H1 (cell line): ENCODE measurements at regions not wholly inside any gene's neighbourhood (a gene's known extent, or its start where the extent isn't known, plus 50 kb on each side); places are given as distances from the start of the nearest gene placed in this dataset.

Experiments
- CTCF ChIA-PET: fragments of 300-600 bp; sonication (Branson Sonifier 250); formaldehyde crosslinking; loops from one replicate; lab custom pipeline; 2021; ENCODE audit not compliant: partially characterized antibody; lab: Charles Lee
- POLR2A ChIA-PET: fragments of 300-600 bp; sonication (Branson Sonifier 250); formaldehyde crosslinking; loops from one replicate; lab custom pipeline; 2021; ENCODE audit warnings: inconsistent platforms; ENCODE audit not compliant: partially characterized antibody; lab: Charles Lee
- DNase-seq, 2 experiments: peaks; one replicate each; pipeline versions ENCODE4 v3.0.0 to v3.0.0-alpha.2; 2010 to 2022; ENCODE audit warnings: low spot score in 2 of 2, low read depth in 1 of 2, mixed read lengths in 1 of 2
- FAIRE-seq: peaks from 2 replicates; lab custom pipeline; 2011; peaks lifted over from hg19 to GRCh38; lab: Jason Lieb, UNC
- H2AFZ ChIP-seq: 2 replicates; pipeline ENCODE4 v1.8.1; 2012; ENCODE audit warnings: low read length, inconsistent platforms
- H2AK5ac ChIP-seq: 2 replicates; pipeline ENCODE4 v1.6.1; 2013; ENCODE audit warnings: low read depth, low read length
- H2BK120ac ChIP-seq: replicated peaks from 2 replicates; pipeline ENCODE3; 2013; ENCODE audit warnings: low read depth, low read length, inconsistent platforms
- H2BK12ac ChIP-seq: 2 replicates; pipeline ENCODE4 v1.6.1; 2013; ENCODE audit warnings: low read depth, low read length
- H2BK15ac ChIP-seq: 2 replicates; pipeline ENCODE4 v1.6.1; 2013; ENCODE audit warnings: low read length
- H2BK20ac ChIP-seq: 2 replicates; pipeline ENCODE4 v1.6.1; 2013; ENCODE audit warnings: low read length
- H2BK5ac ChIP-seq: 2 replicates; pipeline ENCODE4 v1.6.1; 2013; ENCODE audit warnings: low read depth, low read length
- H3K14ac ChIP-seq: 2 replicates; pipeline ENCODE4 v1.6.1; 2013; ENCODE audit warnings: inconsistent platforms; ENCODE audit not compliant: insufficient read length
- H3K18ac ChIP-seq: 2 replicates; pipeline ENCODE4 v1.6.1; 2013; ENCODE audit warnings: low read length; ENCODE audit errors: extremely low read depth
- H3K23ac ChIP-seq: 2 replicates; pipeline ENCODE4 v1.6.1; 2013; ENCODE audit warnings: inconsistent platforms; ENCODE audit not compliant: insufficient read length
- H3K23me2 ChIP-seq: 2 replicates; pipeline ENCODE4 v1.6.1; 2013; ENCODE audit warnings: low read depth, low read length
- H3K27ac ChIP-seq: 2 replicates; pipeline ENCODE4 v1.6.1; 2011; ENCODE audit warnings: low read depth, low read length, inconsistent platforms
- H3K27me3 ChIP-seq, 4 experiments: replicated peaks in 1 of 4; 1 replicate in 1 of 4; 2 replicates in 3 of 4; pipeline versions ENCODE4 v1.6.1 to v1.8.1; 2011 to 2013; ENCODE audit warnings: low read length in 3 of 4, mild to moderate bottlenecking in 3 of 4, inconsistent platforms in 2 of 4, mixed read lengths in 2 of 4, moderate library complexity in 1 of 4; ENCODE audit not compliant: control insufficient read depth in 3 of 4, insufficient read depth in 3 of 4; ENCODE audit errors: extremely low read depth in 1 of 4
- H3K36me3 ChIP-seq, 4 experiments: 2 replicates each; pipeline versions ENCODE4 v1.6.1 to v1.8.1; 2011 to 2013; ENCODE audit warnings: mild to moderate bottlenecking in 4 of 4, low read length in 3 of 4, moderate library complexity in 2 of 4, control low read depth in 1 of 4, inconsistent platforms in 1 of 4; ENCODE audit not compliant: insufficient read depth in 4 of 4, control insufficient read depth in 2 of 4
- H3K4ac ChIP-seq: replicated peaks from 2 replicates; pipeline ENCODE3; 2013; ENCODE audit warnings: low read length, low read depth, mixed read lengths, inconsistent platforms; ENCODE audit not compliant: insufficient read length
- H3K4me1 ChIP-seq, 4 experiments: replicated peaks in 1 of 4; 1 replicate in 1 of 4; 2 replicates in 3 of 4; pipeline versions ENCODE4 v1.6.1 to v1.8.1; 2011 to 2013; ENCODE audit warnings: low read length in 3 of 4, inconsistent platforms in 2 of 4, mixed read lengths in 1 of 4; ENCODE audit not compliant: insufficient read depth in 4 of 4, control insufficient read depth in 3 of 4
- H3K4me2 ChIP-seq, 2 experiments: 2 replicates each; pipeline versions ENCODE4 v1.6.1 to v1.8.1; 2011 to 2013; ENCODE audit warnings: low read depth in 2 of 2, low read length in 2 of 2, control low read depth in 1 of 2, inconsistent platforms in 1 of 2, mild to moderate bottlenecking in 1 of 2; ENCODE audit not compliant: insufficient read depth in 1 of 2
- H3K4me3 ChIP-seq, 4 experiments: fragments of 200-600, 300-600 bp in 1 of 4; sonication (generic), shearing (Covaris generic), sonication (Bioruptor Twin) in 1 of 4; 2 replicates each; pipeline versions ENCODE4 v1.5.1 to v1.8.1; 2011 to 2016; ENCODE audit warnings: low read length in 4 of 4, low read depth in 3 of 4, control low read depth in 2 of 4, inconsistent platforms in 2 of 4, mild to moderate bottlenecking in 2 of 4, mixed read lengths in 1 of 4, moderate library complexity in 1 of 4; ENCODE audit not compliant: insufficient read depth in 2 of 4; ENCODE audit errors: extremely low read depth in 1 of 4
- H3K56ac ChIP-seq: replicated peaks from 2 replicates; pipeline ENCODE3; 2013; ENCODE audit warnings: low read depth, mild to moderate bottlenecking, mixed read lengths, low read length, inconsistent platforms; ENCODE audit not compliant: insufficient read length
- H3K79me1 ChIP-seq: 2 replicates; pipeline ENCODE4 v1.6.1; 2013; ENCODE audit warnings: low read depth, low read length, control low read depth
- H3K79me2 ChIP-seq, 2 experiments: 2 replicates each; pipeline versions ENCODE4 v1.6.1 to v1.8.1; 2012 to 2013; ENCODE audit warnings: low read length in 2 of 2, mild to moderate bottlenecking in 2 of 2, inconsistent platforms in 1 of 2; ENCODE audit not compliant: insufficient read depth in 2 of 2, control insufficient read depth in 1 of 2
- H3K9ac ChIP-seq, 4 experiments: replicated peaks in 1 of 4; 1 replicate in 1 of 4; 2 replicates in 3 of 4; pipeline versions ENCODE4 v1.6.1 to v1.8.1; 2011 to 2013; ENCODE audit warnings: low read depth in 3 of 4, low read length in 3 of 4, control low read depth in 2 of 4, mild to moderate bottlenecking in 2 of 4, moderate library complexity in 2 of 4, inconsistent platforms in 1 of 4; ENCODE audit errors: extremely low read depth in 1 of 4
- H3K9me3 ChIP-seq, 2 experiments: 2 replicates each; pipeline versions ENCODE4 v1.6.1 to v1.8.1; 2012 to 2013; ENCODE audit warnings: mild to moderate bottlenecking in 2 of 2, moderate library complexity in 2 of 2, control low read depth in 1 of 2, inconsistent platforms in 1 of 2, low read depth in 1 of 2, low read length in 1 of 2, mixed read lengths in 1 of 2; ENCODE audit not compliant: insufficient read depth in 2 of 2
- H4K20me1 ChIP-seq, 2 experiments: replicated peaks in 1 of 2; 2 replicates each; pipeline versions ENCODE3 to v1.8.1; 2011 to 2013; ENCODE audit warnings: inconsistent platforms in 2 of 2, low read length in 2 of 2, mild to moderate bottlenecking in 1 of 2; ENCODE audit not compliant: insufficient read depth in 2 of 2, control insufficient read depth in 1 of 2
- H4K5ac ChIP-seq: 2 replicates; pipeline ENCODE4 v1.6.1; 2013; ENCODE audit warnings: low read length, low read depth, mixed read lengths, inconsistent platforms; ENCODE audit not compliant: insufficient read length
- H4K8ac ChIP-seq: 2 replicates; pipeline ENCODE4 v1.8.0; 2013; ENCODE audit warnings: mild to moderate bottlenecking, moderate library complexity, low read length, inconsistent platforms; ENCODE audit not compliant: insufficient read depth; ENCODE audit errors: extremely low read depth
- H4K91ac ChIP-seq: replicated peaks from 2 replicates; pipeline ENCODE3; 2013; ENCODE audit warnings: low read length, mixed read lengths, inconsistent platforms; ENCODE audit not compliant: insufficient read length
- ASH2L ChIP-seq: fragments of 200-600, 300-600 bp; sonication (generic); IDR thresholded peaks from one replicate; pipeline ENCODE4 v1.7.1; 2017; ENCODE audit warnings: low read length
- CBX8 ChIP-seq: fragments of 300-800, 300-1000 bp; sonication (generic); IDR thresholded peaks from 2 replicates; pipeline ENCODE4 v1.7.1; 2016; ENCODE audit warnings: low read depth, low read length, borderline replicate concordance
- CREB1 ChIP-seq: IDR thresholded peaks from 2 replicates; pipeline ENCODE4 v1.6.1; 2012; ENCODE audit warnings: inconsistent platforms
- CTCF ChIP-seq, 3 experiments: IDR thresholded peaks; 1 replicate in 2 of 3; 2 replicates in 1 of 3; pipeline versions ENCODE4 v1.5.1 to v1.6.1; 2011; ENCODE audit warnings: low read length in 3 of 3, mild to moderate bottlenecking in 3 of 3, inconsistent platforms in 2 of 3, low read depth in 1 of 3, moderate library complexity in 1 of 3; ENCODE audit not compliant: insufficient read depth in 1 of 3; ENCODE audit errors: control extremely low read depth in 1 of 3
- EP300 ChIP-seq, 2 experiments: IDR thresholded peaks; 1 replicate in 1 of 2; 2 replicates in 1 of 2; pipeline ENCODE4 v1.6.1; 2011 to 2012; ENCODE audit warnings: low read depth in 2 of 2, low read length in 2 of 2, mild to moderate bottlenecking in 2 of 2, borderline replicate concordance in 1 of 2, inconsistent platforms in 1 of 2, moderate library complexity in 1 of 2
- KDM4A ChIP-seq: IDR thresholded peaks from one replicate; pipeline ENCODE4 v1.7.1; 2012; ENCODE audit warnings: low read depth, mild to moderate bottlenecking, moderate library complexity, low read length, inconsistent platforms; ENCODE audit not compliant: severe bottlenecking
- POU5F1 ChIP-seq: IDR thresholded peaks from 2 replicates; pipeline ENCODE4 v1.6.1; 2011; ENCODE audit warnings: low read depth, mild to moderate bottlenecking, low read length, moderate library complexity
- RBBP5 ChIP-seq: IDR thresholded peaks from 2 replicates; pipeline ENCODE4 v1.7.1; 2012; ENCODE audit warnings: low read depth, mild to moderate bottlenecking, inconsistent platforms, low read length, moderate library complexity, borderline replicate concordance
- SRF ChIP-seq: IDR thresholded peaks from 2 replicates; pipeline ENCODE4 v1.6.1; 2011; ENCODE audit warnings: mild to moderate bottlenecking, low read depth, low read length, moderate library complexity
- TBP ChIP-seq: IDR thresholded peaks from 2 replicates; pipeline ENCODE4 v1.6.1; 2011; ENCODE audit warnings: low read depth, low read length, improper control_type of control experiment
- TCF12 ChIP-seq: IDR thresholded peaks from 2 replicates; pipeline ENCODE4 v1.6.1; 2011; ENCODE audit warnings: low read depth, mild to moderate bottlenecking, low read length
- WGBS, 2 experiments: shearing (Covaris generic) in 1 of 2; methylation state at CpG; one replicate each; pipeline versions ENCODE4 v1.1.6 to v1.1.7; 2013 to 2015; ENCODE audit warnings: low lambda C conversion rate in 2 of 2, mixed read lengths in 2 of 2, inconsistent platforms in 1 of 2, low coverage in 1 of 2, missing lambda C conversion rate in 1 of 2; ENCODE audit not compliant: insufficient replicate concordance in 2 of 2, insufficient coverage in 1 of 2, insufficient read length in 1 of 2; ENCODE audit errors: extremely low coverage in 1 of 2, missing lambda C conversion rate in 1 of 2; 5-methylcytosine and 5-hydroxymethylcytosine counted together

DNA sequence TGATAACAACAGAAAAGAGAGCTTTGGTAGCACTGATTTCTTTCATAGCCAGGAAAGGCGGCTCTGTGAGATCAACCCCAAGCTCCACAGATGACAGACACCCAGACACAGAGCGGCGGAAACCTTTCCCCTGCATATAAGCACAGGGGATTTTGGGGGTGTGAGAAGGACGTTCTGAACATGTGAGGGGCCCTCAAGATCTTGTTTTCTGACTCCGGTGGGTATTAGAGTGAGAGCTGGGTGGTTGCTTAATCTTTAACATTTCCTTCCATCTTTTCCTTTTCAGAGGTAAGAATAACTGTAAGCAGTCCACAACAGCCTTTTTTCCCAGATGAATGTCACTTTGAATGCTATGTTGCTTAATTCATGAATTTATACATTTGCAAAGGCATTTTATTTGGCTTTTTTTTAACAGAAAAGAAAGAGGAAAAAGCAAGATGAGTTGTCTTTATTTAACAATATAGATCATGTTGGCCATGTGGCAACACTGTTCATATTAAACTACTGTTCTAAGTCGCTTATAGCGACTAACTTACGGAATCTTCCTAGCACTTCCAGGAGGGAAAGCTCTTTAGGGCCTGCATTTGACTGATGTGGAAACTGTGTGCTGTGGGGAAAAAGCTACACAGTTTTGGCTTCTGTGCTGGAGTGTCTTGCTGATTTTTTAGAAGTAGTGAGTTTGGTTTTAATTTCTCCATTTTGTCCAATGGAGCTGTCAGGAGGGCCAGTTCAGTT is 80.5 kb upstream of the NAA20 start:
- H3K27me3 ChIP-seq = no peaks in the 10 kb centered on the region
- no peaks in the 10 kb centered on the region for H3K79me2 ChIP-seq
- CTCF ChIA-PET = interaction anchor here (0.8 to 1.5 kb wide), 3 partner anchors 47 to 148 kb away, joined by 3 to 4 read pairs (median 3); no protein-coding TSS in a partner anchor
- no peak overlapping the region for H3K4ac ChIP-seq
- 96% methylated on average over 8 of the region's 8 CpGs; no CpG with 5 or more reads in 1 of the 2 experiments for WGBS, 2 experiments
- no peak overlapping the region for H3K14ac ChIP-seq
- H3K23me2 ChIP-seq = no peaks in the 10 kb centered on the region
- no peak overlapping the region for H2AFZ ChIP-seq
- H3K27ac ChIP-seq = no peak overlapping the region
- FAIRE-seq (no peak), DNase-seq (no peak)
- H2BK5ac ChIP-seq = no peak overlapping the region
- H2BK20ac ChIP-seq = no peak overlapping the region
- H3K4me2 ChIP-seq = no peak overlapping the region
- no peak overlapping the region for H3K9ac ChIP-seq
- no peak overlapping the region for H3K18ac ChIP-seq
- no peaks in the 10 kb centered on the region for H3K36me3 ChIP-seq
- H3K4me3 ChIP-seq = no peak overlapping the region
- H3K9me3 ChIP-seq = no peaks in the 10 kb centered on the region
- H2BK15ac ChIP-seq = no peak overlapping the region
- no peak overlapping the region for H3K56ac ChIP-seq
- H2AK5ac ChIP-seq = no peak overlapping the region
- H3K79me1 ChIP-seq = no peaks in the 10 kb centered on the region
- H4K8ac ChIP-seq = no peak overlapping the region
- POLR2A ChIA-PET = no interaction called here
- no peak overlapping the region for H3K23ac ChIP-seq
- H4K5ac ChIP-seq = no peak overlapping the region
- H2BK12ac ChIP-seq = no peak overlapping the region
- H4K91ac ChIP-seq = no peak overlapping the region
- H4K20me1 ChIP-seq = no peaks in the 10 kb centered on the region
- peaks cover 0 to 6% (median 2%) of the 10 kb centered on the region in 4 experiments; a peak in 5 of 7 replicates for H3K4me1 ChIP-seq
- no peak overlapping the region for H2BK120ac ChIP-seq
- TF ChIP-seq KDM4A (no peak), TCF12 (no peak), CBX8 (no peak), EP300 (IDR thresholded peaks at IDR 0.05; ENCODE audit: borderline replicate concordance in 1 of 2, low read depth in 2 of 2, low read length in 2 of 2) (no peak), TBP (no peak), SRF (no peak), POU5F1 (no peak), RBBP5 (no peak), ASH2L (no peak), CREB1 (no peak), CTCF (IDR thresholded peaks at IDR 0.05; ENCODE audit: control extremely low read depth in 1 of 3, insufficient read depth in 1 of 3, low read depth in 1 of 3, low read length in 3 of 3) (no peak)
